ENCODE measurements at regions not wholly inside any gene's neighbourhood (a gene's known extent, or its start where the extent isn't known, plus 50 kb on each side); places are given as distances from the start of the nearest gene placed in this dataset.

DNA sequence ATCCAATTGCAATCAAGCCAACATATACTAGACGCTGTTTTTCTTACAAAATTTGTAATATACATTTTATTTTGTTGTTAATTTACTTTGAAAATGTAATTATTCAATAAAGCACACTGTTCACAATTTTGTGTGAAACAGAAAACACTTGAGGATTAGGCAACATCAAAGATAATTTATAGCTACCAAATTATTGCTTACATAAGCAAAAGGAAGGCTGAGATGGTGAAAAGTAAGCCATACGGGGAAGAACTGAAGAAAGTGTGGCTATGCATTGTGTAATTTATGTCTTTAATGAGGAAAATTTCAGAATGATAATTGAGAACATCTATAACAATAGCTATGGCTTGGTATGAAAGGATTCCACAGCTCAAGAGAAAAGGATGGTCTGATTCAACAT is 192.0 kb downstream of the RNF144B start:
- TF ChIP-seq, protein P1, sequence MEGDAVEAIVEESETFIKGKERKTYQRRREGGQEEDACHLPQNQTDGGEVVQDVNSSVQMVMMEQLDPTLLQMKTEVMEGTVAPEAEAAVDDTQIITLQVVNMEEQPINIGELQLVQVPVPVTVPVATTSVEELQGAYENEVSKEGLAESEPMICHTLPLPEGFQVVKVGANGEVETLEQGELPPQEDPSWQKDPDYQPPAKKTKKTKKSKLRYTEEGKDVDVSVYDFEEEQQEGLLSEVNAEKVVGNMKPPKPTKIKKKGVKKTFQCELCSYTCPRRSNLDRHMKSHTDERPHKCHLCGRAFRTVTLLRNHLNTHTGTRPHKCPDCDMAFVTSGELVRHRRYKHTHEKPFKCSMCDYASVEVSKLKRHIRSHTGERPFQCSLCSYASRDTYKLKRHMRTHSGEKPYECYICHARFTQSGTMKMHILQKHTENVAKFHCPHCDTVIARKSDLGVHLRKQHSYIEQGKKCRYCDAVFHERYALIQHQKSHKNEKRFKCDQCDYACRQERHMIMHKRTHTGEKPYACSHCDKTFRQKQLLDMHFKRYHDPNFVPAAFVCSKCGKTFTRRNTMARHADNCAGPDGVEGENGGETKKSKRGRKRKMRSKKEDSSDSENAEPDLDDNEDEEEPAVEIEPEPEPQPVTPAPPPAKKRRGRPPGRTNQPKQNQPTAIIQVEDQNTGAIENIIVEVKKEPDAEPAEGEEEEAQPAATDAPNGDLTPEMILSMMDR (IDR thresholded peaks at IDR 0.05; ENCODE audit: borderline replicate concordance, extremely low read depth, low read length, poor library complexity, severe bottlenecking) = no peak
- no peak for TF ChIP-seq EZH2 (IDR thresholded peaks at IDR 0.05; ENCODE audit: borderline replicate concordance, low read depth, low read length, severe bottlenecking)
